Endothelial cell of umbilical vein (primary cell): ENCODE measurements at regions not wholly inside any gene's neighbourhood (a gene's known extent, or its start where the extent isn't known, plus 50 kb on each side); places are given as distances from the start of the nearest gene placed in this dataset.

ENCODE experiments used
- BruUV-seq: library from RNA; stranded (reverse); fragments of 400-500 nt; replicated peaks from 2 replicates; lab custom pipeline; 2021; lab: Mats Ljungman, UMichigan
- CTCF ChIA-PET: fragments of 300-600, 350-600 bp; sonication (Branson Sonifier 250); formaldehyde crosslinking; loops from one replicate; lab custom pipeline; 2021; ENCODE audit warnings: antibody characterized with exemption, inconsistent platforms; lab: Charles Lee
- POLR2A ChIA-PET: fragments of 300-600, 350-600 bp; sonication (Branson Sonifier 250); formaldehyde crosslinking; loops from one replicate; lab custom pipeline; 2021; ENCODE audit warnings: antibody characterized with exemption, inconsistent platforms; lab: Charles Lee
- DNase-seq: peaks from one replicate; pipeline ENCODE4 v3.0.0-alpha.2; 2011; ENCODE audit warnings: low read depth, low spot score
- FAIRE-seq: peaks from 2 replicates; lab custom pipeline; 2011; peaks lifted over from hg19 to GRCh38; lab: Jason Lieb, UNC
- H2AFZ ChIP-seq: 2 replicates; pipeline ENCODE4 v1.6.0; 2012; ENCODE audit warnings: low read depth, low read length, control low read depth, inconsistent platforms
- H3K27ac ChIP-seq: 2 replicates; pipeline ENCODE4 v1.5.1; 2011; ENCODE audit warnings: low read depth, mild to moderate bottlenecking, control low read depth, low read length, moderate library complexity; ENCODE audit not compliant: insufficient read depth
- H3K27me3 ChIP-seq, 2 experiments: 2 replicates each; pipeline versions ENCODE4 v1.6.0 to v1.6.1; 2011; ENCODE audit warnings: low read length in 2 of 2, mixed read lengths in 1 of 2; ENCODE audit not compliant: control insufficient read depth in 2 of 2, insufficient read depth in 2 of 2
- H3K36me3 ChIP-seq, 2 experiments: 2 replicates in 1 of 2; 3 replicates in 1 of 2; pipeline ENCODE4 v1.5.1; 2011; ENCODE audit warnings: low read length in 2 of 2, mild to moderate bottlenecking in 1 of 2, moderate library complexity in 1 of 2; ENCODE audit not compliant: control insufficient read depth in 2 of 2, insufficient read depth in 2 of 2; ENCODE audit errors: extremely low read depth in 1 of 2
- H3K4me1 ChIP-seq: 3 replicates; pipeline ENCODE4 v1.5.1; 2011; ENCODE audit warnings: mild to moderate bottlenecking, low read length; ENCODE audit not compliant: control insufficient read depth, insufficient read depth; ENCODE audit errors: extremely low read depth
- H3K4me2 ChIP-seq: 2 replicates; pipeline ENCODE4 v1.6.1; 2011; ENCODE audit warnings: low read length, control low read depth, mixed read lengths; ENCODE audit not compliant: insufficient read depth
- H3K4me3 ChIP-seq, 3 experiments: fragments of 200-600 bp in 1 of 3; sonication (generic), shearing (Covaris generic) in 1 of 3; replicated peaks in 1 of 3; 2 replicates each; pipeline ENCODE4 v1.5.1; 2011 to 2016; ENCODE audit warnings: control low read depth in 3 of 3, low read length in 3 of 3, mild to moderate bottlenecking in 2 of 3, inconsistent platforms in 1 of 3, low read depth in 1 of 3, moderate library complexity in 1 of 3; ENCODE audit not compliant: insufficient read depth in 1 of 3
- H3K79me2 ChIP-seq: 2 replicates; pipeline ENCODE4 v1.6.0; 2012; ENCODE audit warnings: low read length, inconsistent platforms; ENCODE audit not compliant: control insufficient read depth, insufficient read depth
- H3K9ac ChIP-seq: replicated peaks from 2 replicates; pipeline ENCODE3; 2011; ENCODE audit warnings: low read length, control low read depth; ENCODE audit not compliant: insufficient read depth; ENCODE audit errors: extremely low read depth
- H3K9me1 ChIP-seq: replicated peaks from 3 replicates; pipeline ENCODE4 v1.6.0; 2011; ENCODE audit warnings: mild to moderate bottlenecking, low read length; ENCODE audit not compliant: control insufficient read depth, insufficient read depth; ENCODE audit errors: extremely low read depth
- H3K9me3 ChIP-seq: replicated peaks from 2 replicates; pipeline ENCODE4 v1.5.1; 2012; ENCODE audit warnings: low read length, inconsistent platforms; ENCODE audit not compliant: control insufficient read depth, insufficient read depth
- H4K20me1 ChIP-seq: replicated peaks from 2 replicates; pipeline ENCODE3; 2011; ENCODE audit warnings: mild to moderate bottlenecking, low read length; ENCODE audit not compliant: control insufficient read depth, insufficient read depth; ENCODE audit errors: extremely low read depth
- EZH2 ChIP-seq: IDR thresholded peaks from 2 replicates; pipeline ENCODE4 v1.6.1; 2012; ENCODE audit warnings: borderline replicate concordance, low read depth, mild to moderate bottlenecking, moderate library complexity, low read length, inconsistent platforms; ENCODE audit not compliant: severe bottlenecking
- FOS ChIP-seq: IDR thresholded peaks from 2 replicates; pipeline ENCODE4 v1.6.1; 2011; ENCODE audit warnings: mild to moderate bottlenecking, low read length, moderate library complexity, borderline replicate concordance; ENCODE audit not compliant: insufficient read depth
- GATA2 ChIP-seq: IDR thresholded peaks from 2 replicates; pipeline ENCODE4 v1.7.0; 2011; ENCODE audit warnings: low read depth, mild to moderate bottlenecking, moderate library complexity, mixed read lengths, low read length; ENCODE audit not compliant: insufficient read length, insufficient read depth
- JUN ChIP-seq: IDR thresholded peaks from 2 replicates; pipeline ENCODE4 v1.6.1; 2011; ENCODE audit warnings: borderline replicate concordance, low read depth; ENCODE audit not compliant: insufficient read length, insufficient read depth
- MAX ChIP-seq: IDR thresholded peaks from 2 replicates; pipeline ENCODE4 v1.6.1; 2011; ENCODE audit not compliant: insufficient read depth, insufficient read length
- MYC ChIP-seq: IDR thresholded peaks from one replicate; pipeline ENCODE4 v1.6.1; 2011; ENCODE audit warnings: mild to moderate bottlenecking, low read depth, low read length
- POLR2A ChIP-seq: IDR thresholded peaks from 2 replicates; pipeline ENCODE4 v1.6.1; 2012; ENCODE audit warnings: low read depth, mild to moderate bottlenecking, control low read depth, low read length
- POLR2AphosphoS5 ChIP-seq: IDR thresholded peaks from 2 replicates; pipeline ENCODE4 v1.6.1; 2012; ENCODE audit warnings: low read depth, mild to moderate bottlenecking, control low read depth, low read length, moderate library complexity; ENCODE audit not compliant: insufficient read depth
- dilution Hi-C: fragments of 300-500 bp; cut with MboI; formaldehyde crosslinking; loops from one replicate; pipeline ENCODE4 v1.15.0; 2019; ENCODE audit warnings: low sequenced_read_pairs; ENCODE audit not compliant: extremely low pct_ligation_motif_present
- intact Hi-C: fragments of 100-400 bp; cut with micrococcal nuclease; formaldehyde crosslinking; loops from one replicate; pipeline ENCODE4 v1.10.0; 2022
- TF ChIP-seq, protein P1 (sequence below), 2 donors: IDR thresholded peaks; 1 replicate in 1 of 2; 2 replicates in 1 of 2; pipeline ENCODE4 v1.5.1; 2011; ENCODE audit warnings: low read length in 2 of 2, mild to moderate bottlenecking in 2 of 2, moderate library complexity in 2 of 2, control low read depth in 1 of 2, inconsistent platforms in 1 of 2, low read depth in 1 of 2; ENCODE audit not compliant: insufficient read depth in 1 of 2; ENCODE audit errors: extremely low read depth in 1 of 2

- Histone ChIP-seq H4K20me1 (no peaks in the 10 kb centered on the region), H3K27me3 (no peaks in the 10 kb centered on the region), H3K4me2 (no peak overlapping the region), H2AFZ (no peak overlapping the region), H3K4me3 (no peak overlapping the region), H3K9me1 (no peaks in the 10 kb centered on the region), H3K36me3 (no peaks in the 10 kb centered on the region), H3K27ac (no peak overlapping the region), H3K79me2 (no peaks in the 10 kb centered on the region), H3K4me1 (peaks cover 5% of the 10 kb centered on the region), H3K9me3 (no peaks in the 10 kb centered on the region), H3K9ac (no peak overlapping the region)
- no TSS peak for BruUV-seq
- TF ChIP-seq POLR2AphosphoS5 (no peak), FOS (no peak), MYC (no peak), JUN (no peak), EZH2 (no peak), GATA2 (no peak), MAX (no peak), POLR2A (no peak)
- TF ChIP-seq, protein P1, sequence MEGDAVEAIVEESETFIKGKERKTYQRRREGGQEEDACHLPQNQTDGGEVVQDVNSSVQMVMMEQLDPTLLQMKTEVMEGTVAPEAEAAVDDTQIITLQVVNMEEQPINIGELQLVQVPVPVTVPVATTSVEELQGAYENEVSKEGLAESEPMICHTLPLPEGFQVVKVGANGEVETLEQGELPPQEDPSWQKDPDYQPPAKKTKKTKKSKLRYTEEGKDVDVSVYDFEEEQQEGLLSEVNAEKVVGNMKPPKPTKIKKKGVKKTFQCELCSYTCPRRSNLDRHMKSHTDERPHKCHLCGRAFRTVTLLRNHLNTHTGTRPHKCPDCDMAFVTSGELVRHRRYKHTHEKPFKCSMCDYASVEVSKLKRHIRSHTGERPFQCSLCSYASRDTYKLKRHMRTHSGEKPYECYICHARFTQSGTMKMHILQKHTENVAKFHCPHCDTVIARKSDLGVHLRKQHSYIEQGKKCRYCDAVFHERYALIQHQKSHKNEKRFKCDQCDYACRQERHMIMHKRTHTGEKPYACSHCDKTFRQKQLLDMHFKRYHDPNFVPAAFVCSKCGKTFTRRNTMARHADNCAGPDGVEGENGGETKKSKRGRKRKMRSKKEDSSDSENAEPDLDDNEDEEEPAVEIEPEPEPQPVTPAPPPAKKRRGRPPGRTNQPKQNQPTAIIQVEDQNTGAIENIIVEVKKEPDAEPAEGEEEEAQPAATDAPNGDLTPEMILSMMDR (IDR thresholded peaks at IDR 0.05; ENCODE audit: extremely low read depth in 1 of 2, insufficient read depth in 1 of 2, low read depth in 1 of 2, low read length in 2 of 2) = no peak
- intact Hi-C loops (no loop called here), dilution Hi-C loops (no loop called here)
- POLR2A ChIA-PET = no interaction called here
- no peak for DNase-seq
- no peak for FAIRE-seq
- CTCF ChIA-PET = no interaction called here
These were observed 76.9 kb downstream of the HFE start for GRCh38 chr6:26164120-26164505.
